ENCODE measurements at regions not wholly inside any gene's neighbourhood (a gene's known extent, or its start where the extent isn't known, plus 50 kb on each side); places are given as distances from the start of the nearest gene placed in this dataset.

GRCh38 chr2:54401554-54401953 lies 54.6 kb upstream of the SPTBN1 start:
- DNase-seq (no peak), ATAC-seq (ENCODE audit: low read depth) (no peak)
- Histone ChIP-seq H3K79me2 (ENCODE audit: control insufficient read depth, insufficient read depth, low read length) (no peaks in the 10 kb centered on the region), H2AFZ (ENCODE audit: insufficient read depth, low read depth, low read length, poor library complexity, severe bottlenecking) (no peak overlapping the region), H3K4me1 (ENCODE audit: control insufficient read depth in 2 of 2, insufficient read depth in 2 of 2, low read length in 2 of 2) (peaks cover 0 to 5% of the 10 kb centered on the region in 2 donors), H3K4me2 (replicated peaks; ENCODE audit: low read depth, low read length, poor library complexity, severe bottlenecking) (no peak overlapping the region), H3K27me3 (replicated peaks in 1 of 4; ENCODE audit: control extremely low read depth in 1 of 4, control insufficient read depth in 3 of 4, insufficient read depth in 4 of 4, low read length in 3 of 4) (peaks cover 0 to 32% (median 18%) of the 10 kb centered on the region in 4 experiments), H4K20me1 (ENCODE audit: control insufficient read depth, insufficient read depth, low read length, poor library complexity, severe bottlenecking) (no peaks in the 10 kb centered on the region), H3K9me3 (ENCODE audit: control extremely low read depth in 1 of 3, control insufficient read depth in 2 of 3, insufficient read depth in 1 of 3, low read length in 2 of 3) (peaks cover 0 to 10% (median 0%) of the 10 kb centered on the region in 3 donors), H3K9ac (ENCODE audit: low read length) (no peak overlapping the region), H3K4me3 (ENCODE audit: control extremely low read depth in 1 of 5, extremely low read depth in 1 of 5, insufficient read depth in 1 of 5, low read depth in 2 of 5, low read length in 4 of 5) (no peak overlapping the region), H3K36me3 (replicated peaks in 1 of 2; ENCODE audit: control extremely low read depth in 1 of 2, control insufficient read depth in 1 of 2, extremely low read depth in 1 of 2, insufficient read depth in 2 of 2, low read length in 1 of 2) (no peaks in the 10 kb centered on the region), H3K27ac (ENCODE audit: low read length in 2 of 2) (no peak overlapping the region)
- POLR2A ChIA-PET: no interaction called here
- Mint-ChIP-seq H3K9me3 (ENCODE audit: insufficient read depth) (no peaks in the 10 kb centered on the region), H3K27me3 (peaks cover 39% of the 10 kb centered on the region), H3K27ac (no peak overlapping the region), H3K4me1 (peaks cover 8% of the 10 kb centered on the region), H3K4me3 (no peak overlapping the region)
- TF ChIP-seq EZH2 (IDR thresholded peaks at IDR 0.05; ENCODE audit: borderline replicate concordance, insufficient read depth, low read depth, low read length, poor library complexity, severe bottlenecking) (no peak), CTCF (IDR thresholded peaks at IDR 0.05) (no peak)
- CTCF ChIA-PET: no interaction called here
- intact Hi-C loops (cut with micrococcal nuclease): no loop called here

- H3K4me1 Mint-ChIP-seq: peaks cover 8% of the 10 kb centered on the region
- Histone ChIP-seq H3K9me3 (ENCODE audit: control extremely low read depth in 1 of 3, control insufficient read depth in 2 of 3, insufficient read depth in 1 of 3, low read length in 2 of 3) (peaks cover 0 to 9% (median 0%) of the 10 kb centered on the region in 3 donors), H4K20me1 (ENCODE audit: control insufficient read depth, insufficient read depth, low read length, poor library complexity, severe bottlenecking) (no peaks in the 10 kb centered on the region), H3K4me3 (ENCODE audit: control extremely low read depth in 1 of 5, extremely low read depth in 1 of 5, insufficient read depth in 1 of 5, low read depth in 2 of 5, low read length in 4 of 5) (no peak overlapping the region), H3K79me2 (ENCODE audit: control insufficient read depth, insufficient read depth, low read length) (no peaks in the 10 kb centered on the region), H3K4me2 (replicated peaks; ENCODE audit: low read depth, low read length, poor library complexity, severe bottlenecking) (no peak overlapping the region), H3K4me1 (ENCODE audit: control insufficient read depth in 2 of 2, insufficient read depth in 2 of 2, low read length in 2 of 2) (peaks cover 0 to 5% of the 10 kb centered on the region in 2 donors), H3K36me3 (replicated peaks in 1 of 2; ENCODE audit: control extremely low read depth in 1 of 2, control insufficient read depth in 1 of 2, extremely low read depth in 1 of 2, insufficient read depth in 2 of 2, low read length in 1 of 2) (no peaks in the 10 kb centered on the region), H3K9ac (ENCODE audit: low read length) (no peak overlapping the region), H3K27ac (ENCODE audit: low read length in 2 of 2) (no peak overlapping the region), H2AFZ (ENCODE audit: insufficient read depth, low read depth, low read length, poor library complexity, severe bottlenecking) (no peak overlapping the region), H3K27me3 (replicated peaks in 1 of 4; ENCODE audit: control extremely low read depth in 1 of 4, control insufficient read depth in 3 of 4, insufficient read depth in 4 of 4, low read length in 3 of 4) (peaks cover 0 to 32% (median 21%) of the 10 kb centered on the region in 4 experiments)
- ChIA-PET CTCF (no interaction called here), POLR2A (no interaction called here)
- DNase-seq (no peak), ATAC-seq (ENCODE audit: low read depth) (no peak)
- no peaks in the 10 kb centered on the region for H3K9me3 Mint-ChIP-seq (ENCODE audit: insufficient read depth)
- no peak for TF ChIP-seq EZH2 (IDR thresholded peaks at IDR 0.05; ENCODE audit: borderline replicate concordance, insufficient read depth, low read depth, low read length, poor library complexity, severe bottlenecking)
- no peak for TF ChIP-seq CTCF (IDR thresholded peaks at IDR 0.05)
- intact Hi-C loops (cut with micrococcal nuclease): no loop called here
- no peak overlapping the region for H3K27ac Mint-ChIP-seq
- WGBS (ENCODE audit: insufficient coverage): 100% methylated on average over 1 of the region's 5 CpGs
- H3K27me3 Mint-ChIP-seq: peaks cover 45% of the 10 kb centered on the region
- no peak overlapping the region for H3K4me3 Mint-ChIP-seq
Measured at GRCh38 chr2:54402350-54402749, 53.8 kb upstream of the SPTBN1 start.
